Right forelimb (tissue), 1 donor: ENCODE measurements at regions not wholly inside any gene's neighbourhood (a gene's known extent, or its start where the extent isn't known, plus 50 kb on each side); places are given as distances from the start of the nearest gene placed in this dataset.

Source experiments
- DNase-seq: peaks from one replicate; pipeline ENCODE4 v3.0.0-alpha.2; 2018

DNA sequence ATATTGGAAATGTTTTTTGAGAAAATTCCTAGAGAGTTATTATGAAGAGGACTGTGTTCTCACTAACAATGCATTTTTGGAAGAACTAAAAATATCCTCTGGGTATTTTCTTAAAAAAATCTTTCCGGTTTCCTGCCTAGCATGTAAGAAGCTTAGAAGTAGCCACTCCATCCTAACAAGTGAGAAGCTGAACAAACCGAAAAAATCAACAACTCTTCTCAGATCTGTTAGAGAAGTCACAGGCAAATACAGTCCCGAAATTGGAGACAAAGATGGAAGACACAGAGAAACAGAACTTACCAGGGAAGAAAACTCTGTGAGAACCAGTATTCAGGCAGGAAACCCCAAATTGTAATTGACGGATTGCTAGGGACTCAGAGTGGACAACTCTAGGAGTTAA is 173.0 kb downstream of the KLF12 start:
- no peak for DNase-seq

DNA sequence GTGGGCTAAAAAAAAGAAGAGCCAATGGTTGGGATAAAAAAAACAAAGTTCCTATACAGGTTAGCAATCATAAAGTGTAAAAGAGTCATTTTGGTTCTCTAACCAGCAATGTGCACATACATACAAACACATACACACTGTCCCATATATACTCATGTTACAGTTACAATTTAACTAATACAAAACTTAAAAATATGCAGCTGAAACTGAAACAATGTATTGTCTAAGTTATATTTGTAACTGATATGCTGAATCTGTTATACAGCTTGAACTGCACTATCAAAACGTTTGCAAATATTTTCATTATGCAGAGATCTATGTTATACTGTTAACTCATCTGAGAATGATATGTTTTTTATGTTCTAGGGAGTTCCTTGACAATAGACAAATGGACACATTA is 173.7 kb downstream of the KLF12 start:
- DNase-seq = no peak

DNA sequence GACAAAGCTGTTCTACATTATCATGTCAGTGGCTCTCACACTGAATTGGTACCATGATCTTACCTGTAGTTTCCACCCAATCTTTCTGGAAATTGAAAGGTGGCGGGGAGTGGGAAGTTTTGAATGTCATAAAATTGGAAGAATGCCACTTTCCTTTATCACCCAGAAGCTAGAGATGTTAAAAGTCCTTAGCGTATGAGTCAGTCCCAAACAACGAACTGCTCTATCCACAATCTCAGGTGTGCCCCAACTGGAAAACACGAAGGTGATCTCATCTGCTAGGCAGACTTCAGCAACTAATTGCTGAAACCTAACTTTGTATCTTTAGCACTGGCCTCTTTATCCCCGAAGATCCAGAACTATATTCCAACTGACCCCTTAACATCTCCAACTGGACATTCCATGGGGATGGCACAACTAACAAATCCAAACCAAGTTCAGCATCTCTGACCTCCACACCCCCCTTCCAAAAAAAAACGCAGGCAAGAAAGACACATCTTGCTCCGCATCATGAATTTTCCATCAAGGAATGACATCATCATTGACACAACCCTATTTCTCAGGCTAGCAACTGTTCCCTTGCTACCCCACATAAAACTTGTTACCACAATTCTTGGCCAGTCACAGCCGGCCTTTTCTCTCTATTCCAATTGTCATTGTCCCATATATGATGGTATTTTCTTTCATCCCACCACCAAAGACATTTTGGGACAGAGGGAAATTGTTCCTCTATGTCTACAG is 175.4 kb downstream of the KLF12 start:
- DNase-seq = no peak

DNA sequence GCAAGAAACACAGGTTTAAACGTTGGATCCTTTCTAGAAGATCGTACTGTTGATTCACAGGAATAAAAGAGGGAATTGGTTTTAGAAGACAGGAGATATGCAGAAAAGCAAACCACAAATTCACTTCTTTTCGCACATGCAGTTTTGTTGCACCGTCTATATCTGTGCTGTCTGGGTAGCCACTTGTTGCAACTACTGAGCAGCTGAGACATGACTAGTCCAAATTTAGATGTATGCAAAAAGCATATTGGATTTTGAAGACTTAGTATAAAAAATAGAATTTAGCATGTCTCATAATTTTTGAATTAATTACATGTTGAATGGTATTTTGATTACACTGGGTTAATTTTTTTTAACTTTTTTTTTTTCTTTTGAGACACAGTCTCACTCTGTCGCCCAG is 176.3 kb downstream of the KLF12 start:
- DNase-seq = no peak

- DNase-seq = no peak
Measured at GRCh38 chr13:73956795-73957408, 177.3 kb downstream of the KLF12 start.

- DNase-seq = no peak
Measured at GRCh38 chr13:73955977-73956500, 178.2 kb downstream of the KLF12 start.

DNA sequence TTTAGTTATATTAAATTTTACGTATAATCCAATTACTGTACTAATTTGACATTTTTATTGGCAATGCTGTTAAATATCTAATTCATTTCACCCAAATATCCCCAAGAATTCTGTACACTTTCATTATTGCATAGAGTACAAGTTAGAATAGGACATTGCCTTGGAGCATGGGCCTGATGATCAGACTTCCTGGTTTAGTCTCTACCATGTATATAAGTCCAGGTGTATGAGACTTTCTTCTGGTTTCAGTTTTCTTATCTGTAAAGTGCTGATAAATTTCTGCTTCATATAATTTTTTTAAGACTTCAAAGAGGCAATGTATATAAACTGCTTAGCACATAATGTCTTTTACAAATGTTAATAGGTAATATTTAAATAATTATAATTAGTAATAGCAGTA is 179.4 kb downstream of the KLF12 start:
- no peak for DNase-seq

DNA sequence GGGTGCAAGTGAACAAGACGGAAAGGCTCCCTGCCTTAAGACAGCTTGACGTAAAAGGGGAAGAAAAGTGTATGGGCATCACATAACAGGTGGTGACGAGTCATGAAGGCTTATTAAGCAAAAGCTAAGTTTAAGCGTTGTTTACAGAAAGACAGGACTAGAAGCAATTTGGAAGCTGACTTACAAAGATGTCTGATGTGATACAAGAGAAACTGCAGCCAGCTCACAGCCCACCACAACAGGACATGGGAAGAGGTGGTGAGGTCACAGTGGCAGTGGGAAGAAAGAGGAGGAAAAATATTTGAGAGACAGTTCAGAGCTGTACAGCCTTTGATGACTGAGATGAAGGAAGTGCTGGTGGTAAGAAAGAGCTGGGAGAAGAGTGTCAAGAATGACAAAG is 181.6 kb downstream of the KLF12 start:
- DNase-seq = no peak

DNA sequence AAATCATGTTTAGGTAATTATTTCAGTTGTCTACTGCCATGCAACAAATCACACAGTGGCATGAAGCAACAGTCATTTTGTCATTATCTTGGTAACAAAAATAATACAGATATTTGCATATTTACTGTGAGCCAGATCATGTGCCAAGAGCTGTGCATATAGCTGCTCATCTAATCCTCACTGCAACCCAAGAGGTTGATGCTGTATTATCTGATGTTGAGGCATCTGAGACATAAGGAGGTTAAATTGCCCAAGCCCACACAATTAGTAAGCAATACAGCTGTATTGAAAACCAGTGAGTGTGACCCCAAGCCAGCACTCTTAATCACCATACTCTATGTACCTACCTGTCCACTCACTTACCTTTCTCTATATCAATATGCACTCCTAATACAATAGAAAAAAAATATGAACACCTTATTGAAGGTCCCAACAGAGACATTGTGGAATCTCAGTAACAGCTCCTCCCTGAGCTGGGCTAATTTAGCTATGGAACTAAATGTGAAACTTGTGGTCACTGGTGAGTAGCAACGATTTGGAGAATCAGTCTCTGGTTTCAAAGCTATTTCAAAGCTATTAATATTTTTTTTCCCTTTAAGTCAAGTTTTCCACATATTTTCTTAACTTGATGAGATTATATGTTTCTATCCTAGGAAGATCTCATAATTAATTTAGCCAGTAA is 185.2 kb downstream of the KLF12 start:
- DNase-seq = no peak

DNA sequence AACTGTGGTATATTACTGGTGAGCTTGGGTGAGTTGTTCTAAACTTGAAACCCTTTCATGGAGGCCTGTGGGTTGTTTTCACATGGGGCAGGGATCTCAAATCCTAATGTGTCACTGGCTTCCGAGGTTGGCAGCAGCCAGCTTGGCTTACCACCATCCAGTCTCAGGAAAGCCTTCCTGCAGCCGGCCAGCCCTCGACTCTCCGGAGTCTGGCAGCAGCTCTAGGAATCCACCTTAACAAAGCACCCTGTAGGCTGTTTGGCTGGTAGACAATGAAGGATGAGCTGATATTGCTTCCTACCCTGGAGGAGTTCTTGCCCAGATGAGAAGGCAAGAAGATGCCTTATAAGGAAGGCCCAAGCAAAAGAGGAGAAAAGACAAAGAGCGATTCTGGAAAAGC is 188.3 kb downstream of the KLF12 start:
- DNase-seq = peak; percentile 56

- no peak for DNase-seq
Measured at GRCh38 chr13:73945382-73945781, 188.8 kb downstream of the KLF12 start.

- DNase-seq = no peak
Measured at GRCh38 chr13:73943965-73944233, 190.3 kb downstream of the KLF12 start.

DNA sequence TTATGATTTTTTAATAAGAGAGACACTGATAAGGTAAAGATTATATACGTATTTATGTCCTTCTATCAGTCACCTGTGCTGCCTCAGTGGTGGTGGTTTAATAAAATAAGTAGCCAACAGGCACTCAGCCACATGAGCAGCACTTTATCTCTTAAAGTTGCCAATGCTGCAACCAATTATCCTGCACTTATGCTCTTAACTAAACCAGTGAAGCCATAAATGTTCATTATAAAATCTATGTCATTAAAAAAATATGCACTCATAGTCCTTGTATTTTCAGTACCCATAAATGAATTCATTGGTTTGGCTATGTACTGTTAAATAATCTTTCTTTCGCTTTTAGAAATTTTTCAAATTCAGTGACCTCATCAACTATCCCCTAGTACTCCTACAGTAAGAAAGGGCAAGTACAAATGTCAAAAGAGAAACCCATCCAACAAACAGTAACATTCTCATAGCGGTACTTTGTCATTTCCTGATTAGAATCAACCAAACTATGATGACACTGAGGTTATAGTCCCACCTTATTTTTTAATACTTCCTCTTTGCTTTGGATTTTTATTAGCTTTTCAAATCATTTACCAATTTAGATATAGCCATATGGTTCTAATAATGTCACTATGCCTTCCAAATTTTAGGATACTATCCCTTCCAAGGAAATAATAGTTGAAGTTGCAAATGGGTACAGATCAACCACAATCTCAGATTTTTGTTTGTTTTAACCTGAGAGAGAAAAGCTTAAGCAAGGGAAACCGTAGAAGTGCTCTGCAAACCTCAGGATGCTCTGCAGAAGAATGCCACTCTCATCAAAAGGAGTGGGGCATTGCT is 190.9 kb downstream of the KLF12 start:
- no peak for DNase-seq

DNA sequence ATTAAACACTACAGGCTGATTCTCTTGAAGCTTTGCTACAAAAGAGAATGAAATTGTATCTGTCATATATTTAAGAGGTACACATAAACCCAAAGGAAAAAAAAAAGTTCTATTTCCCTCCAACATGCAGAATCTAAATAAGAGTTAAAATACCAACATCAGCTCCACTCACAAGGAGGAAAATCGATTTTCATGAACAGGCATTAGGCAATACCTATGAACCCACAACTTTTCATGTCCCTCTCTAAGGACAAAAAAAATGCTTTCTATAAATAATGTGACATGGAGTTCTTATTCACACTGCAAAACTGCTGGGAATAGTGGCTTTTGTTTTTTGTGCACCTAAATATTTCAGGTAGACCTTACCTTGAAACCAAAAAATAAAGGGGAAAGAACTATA is 192.5 kb downstream of the KLF12 start:
- no peak for DNase-seq

DNA sequence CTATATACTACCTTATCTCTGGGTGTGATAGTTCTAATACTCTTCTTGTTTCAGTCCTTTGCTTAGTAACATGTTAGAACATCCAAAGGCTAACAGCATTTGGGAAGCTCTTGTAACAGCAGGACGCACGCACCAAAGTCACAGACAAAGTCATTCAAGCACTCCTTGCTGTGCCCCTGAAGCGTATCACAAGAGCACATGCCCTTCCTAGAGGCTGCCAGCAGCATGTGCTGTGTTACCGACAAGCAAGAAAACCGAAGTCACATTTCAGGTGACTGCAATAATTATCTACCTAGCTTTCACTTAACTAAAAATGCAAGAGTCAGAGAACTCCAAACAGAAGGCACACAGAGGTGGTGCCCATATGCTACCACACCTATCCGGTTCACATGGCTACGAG is 194.1 kb downstream of the KLF12 start:
- no peak for DNase-seq

- DNase-seq = no peak
Measured at GRCh38 chr13:73939603-73940002, 194.6 kb downstream of the KLF12 start.

GRCh38 chr13:73939071-73939380 is 195.2 kb downstream of the KLF12 start:
- no peak for DNase-seq

GRCh38 chr13:73938372-73939070 is 195.7 kb downstream of the KLF12 start:
- DNase-seq = no peak

DNA sequence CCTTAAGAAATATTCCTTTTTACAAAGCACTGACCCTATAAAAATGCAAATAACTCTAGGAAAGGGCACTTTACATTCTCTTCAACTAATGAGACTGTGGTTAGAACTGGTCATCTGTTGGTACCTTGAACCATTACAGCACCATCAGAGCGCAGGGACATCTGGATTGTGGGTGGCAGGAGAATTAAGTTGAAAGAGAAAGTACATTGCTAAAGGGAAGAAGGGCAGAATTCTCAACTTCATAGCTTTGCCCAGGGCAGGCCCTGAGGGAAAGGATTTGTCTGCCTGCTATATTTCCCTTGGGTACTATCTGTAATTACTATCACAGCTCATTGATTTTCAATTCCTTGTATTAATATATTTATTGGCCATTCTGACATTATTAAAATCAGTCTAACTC is 196.8 kb downstream of the KLF12 start:
- DNase-seq = no peak

DNA sequence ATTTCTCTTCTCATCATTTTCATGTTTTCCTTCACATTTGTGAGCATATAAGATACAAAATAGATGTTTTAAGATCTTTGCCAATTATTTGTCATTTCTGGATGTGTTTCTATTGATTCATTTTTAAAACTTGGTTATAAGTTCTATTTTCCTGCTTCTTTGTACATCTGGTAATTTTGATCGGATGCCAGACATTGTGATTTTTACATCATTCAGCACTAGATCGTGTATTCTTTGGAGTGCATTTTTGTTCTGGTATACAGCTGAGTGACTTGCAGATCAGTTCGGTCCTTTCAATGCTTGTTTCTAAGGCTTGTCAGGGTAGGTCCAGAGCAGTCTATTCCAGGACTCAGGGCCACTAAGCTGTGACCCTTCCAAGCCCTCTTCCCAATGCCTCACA is 198.2 kb downstream of the KLF12 start:
- no peak for DNase-seq

DNA sequence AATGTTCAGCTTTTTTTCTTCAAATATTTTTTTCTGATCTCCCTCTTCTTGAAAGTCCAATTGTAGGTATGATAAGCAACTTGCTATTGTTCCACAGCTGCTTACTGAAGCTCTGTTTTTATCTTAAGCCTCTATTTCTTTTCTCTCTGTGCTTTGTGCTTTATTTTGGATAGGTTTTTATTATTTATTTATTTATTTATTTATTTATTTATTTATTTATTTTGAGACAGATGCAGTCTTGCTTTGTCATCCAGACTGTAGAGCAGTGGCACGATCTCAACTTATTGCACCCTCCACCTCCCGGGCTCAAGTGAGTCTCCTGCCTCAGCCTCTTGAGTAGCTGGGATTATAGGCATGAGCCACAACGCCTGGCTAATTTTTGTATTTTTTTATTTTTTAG is 199.4 kb downstream of the KLF12 start:
- no peak for DNase-seq

GRCh38 chr13:73934215-73934641 is 200.0 kb downstream of the KLF12 start:
- DNase-seq = no peak

DNA sequence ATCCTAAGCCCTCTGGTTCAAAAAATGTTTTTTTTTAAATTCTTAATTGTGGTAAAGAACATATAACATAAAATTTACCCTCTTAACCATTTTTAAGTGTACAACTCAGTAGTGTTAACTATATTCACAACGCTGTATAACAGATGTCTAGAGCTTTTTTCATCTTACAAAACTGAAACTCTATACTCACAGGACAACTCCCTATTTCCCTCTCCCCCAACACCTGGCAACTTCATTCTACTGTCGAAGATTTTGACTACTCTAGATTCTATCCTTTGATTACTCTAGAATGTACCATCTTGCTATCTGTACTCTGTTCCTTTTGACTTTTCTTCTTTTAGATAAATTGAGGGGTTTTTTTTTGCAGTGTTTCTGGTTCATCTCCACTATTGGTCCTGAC is 200.4 kb downstream of the KLF12 start:
- DNase-seq = no peak
